ENCODE measurements at regions not wholly inside any gene's neighbourhood (a gene's known extent, or its start where the extent isn't known, plus 50 kb on each side); places are given as distances from the start of the nearest gene placed in this dataset.
A peak's percentile ranks its signal among the peaks of the same experiment; 100 is the strongest.

DNA sequence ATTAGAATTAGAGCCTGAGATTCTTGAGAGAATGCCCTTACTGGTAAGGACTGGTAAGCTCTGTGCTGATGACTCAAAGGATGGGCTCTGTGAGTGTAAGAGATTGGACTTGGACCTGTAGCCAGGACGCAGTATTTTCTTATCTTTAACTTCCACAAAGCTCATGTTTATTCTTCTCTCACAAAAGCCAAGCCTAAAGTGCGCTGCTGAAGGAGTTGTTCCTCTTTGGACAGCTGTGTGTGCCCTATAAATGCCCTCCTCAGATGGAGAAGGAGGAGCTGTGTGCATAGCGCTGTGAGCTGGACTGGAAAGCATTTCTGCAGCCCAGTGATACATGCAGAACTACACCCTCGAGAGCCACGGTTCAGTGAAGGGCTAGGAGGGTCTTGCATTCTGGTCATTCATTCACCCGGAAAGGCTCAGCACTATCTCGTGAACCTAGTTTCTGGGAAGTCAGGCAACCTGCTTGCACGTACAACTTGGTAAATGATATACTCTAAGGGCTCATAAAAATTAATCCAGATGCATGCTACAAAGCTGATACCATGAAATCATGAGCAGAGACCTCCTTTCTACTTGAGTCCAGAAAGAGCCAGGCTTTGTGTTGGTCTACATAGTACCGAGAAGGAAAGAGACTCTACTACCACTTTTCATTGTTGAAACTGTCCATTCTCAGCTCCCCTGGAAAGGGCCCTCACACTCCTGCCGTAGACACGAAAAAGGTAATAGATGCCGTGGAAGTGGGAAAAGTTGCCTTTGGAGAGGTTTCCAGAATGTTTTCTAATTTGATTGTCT is 103.0 kb upstream of the TBL1XR1 start:
- TF ChIP-seq, protein P1, sequence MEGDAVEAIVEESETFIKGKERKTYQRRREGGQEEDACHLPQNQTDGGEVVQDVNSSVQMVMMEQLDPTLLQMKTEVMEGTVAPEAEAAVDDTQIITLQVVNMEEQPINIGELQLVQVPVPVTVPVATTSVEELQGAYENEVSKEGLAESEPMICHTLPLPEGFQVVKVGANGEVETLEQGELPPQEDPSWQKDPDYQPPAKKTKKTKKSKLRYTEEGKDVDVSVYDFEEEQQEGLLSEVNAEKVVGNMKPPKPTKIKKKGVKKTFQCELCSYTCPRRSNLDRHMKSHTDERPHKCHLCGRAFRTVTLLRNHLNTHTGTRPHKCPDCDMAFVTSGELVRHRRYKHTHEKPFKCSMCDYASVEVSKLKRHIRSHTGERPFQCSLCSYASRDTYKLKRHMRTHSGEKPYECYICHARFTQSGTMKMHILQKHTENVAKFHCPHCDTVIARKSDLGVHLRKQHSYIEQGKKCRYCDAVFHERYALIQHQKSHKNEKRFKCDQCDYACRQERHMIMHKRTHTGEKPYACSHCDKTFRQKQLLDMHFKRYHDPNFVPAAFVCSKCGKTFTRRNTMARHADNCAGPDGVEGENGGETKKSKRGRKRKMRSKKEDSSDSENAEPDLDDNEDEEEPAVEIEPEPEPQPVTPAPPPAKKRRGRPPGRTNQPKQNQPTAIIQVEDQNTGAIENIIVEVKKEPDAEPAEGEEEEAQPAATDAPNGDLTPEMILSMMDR (IDR thresholded peaks at IDR 0.05; ENCODE audit: low read depth, low read length, missing input control): no peak
- TF ChIP-seq RAD21 (IDR thresholded peaks at IDR 0.05): peak in 1 of 2 donors; percentile 16
- TF ChIP-seq, protein P2, sequence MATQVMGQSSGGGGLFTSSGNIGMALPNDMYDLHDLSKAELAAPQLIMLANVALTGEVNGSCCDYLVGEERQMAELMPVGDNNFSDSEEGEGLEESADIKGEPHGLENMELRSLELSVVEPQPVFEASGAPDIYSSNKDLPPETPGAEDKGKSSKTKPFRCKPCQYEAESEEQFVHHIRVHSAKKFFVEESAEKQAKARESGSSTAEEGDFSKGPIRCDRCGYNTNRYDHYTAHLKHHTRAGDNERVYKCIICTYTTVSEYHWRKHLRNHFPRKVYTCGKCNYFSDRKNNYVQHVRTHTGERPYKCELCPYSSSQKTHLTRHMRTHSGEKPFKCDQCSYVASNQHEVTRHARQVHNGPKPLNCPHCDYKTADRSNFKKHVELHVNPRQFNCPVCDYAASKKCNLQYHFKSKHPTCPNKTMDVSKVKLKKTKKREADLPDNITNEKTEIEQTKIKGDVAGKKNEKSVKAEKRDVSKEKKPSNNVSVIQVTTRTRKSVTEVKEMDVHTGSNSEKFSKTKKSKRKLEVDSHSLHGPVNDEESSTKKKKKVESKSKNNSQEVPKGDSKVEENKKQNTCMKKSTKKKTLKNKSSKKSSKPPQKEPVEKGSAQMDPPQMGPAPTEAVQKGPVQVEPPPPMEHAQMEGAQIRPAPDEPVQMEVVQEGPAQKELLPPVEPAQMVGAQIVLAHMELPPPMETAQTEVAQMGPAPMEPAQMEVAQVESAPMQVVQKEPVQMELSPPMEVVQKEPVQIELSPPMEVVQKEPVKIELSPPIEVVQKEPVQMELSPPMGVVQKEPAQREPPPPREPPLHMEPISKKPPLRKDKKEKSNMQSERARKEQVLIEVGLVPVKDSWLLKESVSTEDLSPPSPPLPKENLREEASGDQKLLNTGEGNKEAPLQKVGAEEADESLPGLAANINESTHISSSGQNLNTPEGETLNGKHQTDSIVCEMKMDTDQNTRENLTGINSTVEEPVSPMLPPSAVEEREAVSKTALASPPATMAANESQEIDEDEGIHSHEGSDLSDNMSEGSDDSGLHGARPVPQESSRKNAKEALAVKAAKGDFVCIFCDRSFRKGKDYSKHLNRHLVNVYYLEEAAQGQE (IDR thresholded peaks at IDR 0.05): no peak
- no peak for TF ChIP-seq JUND (IDR thresholded peaks at IDR 0.05)
- TF ChIP-seq TAF1 (conservative IDR thresholded peaks at IDR 0.05): no peak
- no peak for TF ChIP-seq RXRA (IDR thresholded peaks at IDR 0.05)
